ENCODE measurements at regions not wholly inside any gene's neighbourhood (a gene's known extent, or its start where the extent isn't known, plus 50 kb on each side); places are given as distances from the start of the nearest gene placed in this dataset.

- ChIA-PET POLR2A (no interaction called here), CTCF (no interaction called here)
- no peak overlapping the region for H3K4me3 Mint-ChIP-seq
- DNase-seq (ENCODE audit: low spot score) (no peak), ATAC-seq (no peak)
- H3K36me3 Mint-ChIP-seq: no peaks in the 10 kb centered on the region
- no peak overlapping the region for H3K27ac Mint-ChIP-seq
- H3K9me3 Mint-ChIP-seq: peaks cover 4% of the 10 kb centered on the region
- H3K27me3 Mint-ChIP-seq (ENCODE audit: low read depth): no peaks in the 10 kb centered on the region; the same call in 1 of the 2 replicates
- H3K4me1 Mint-ChIP-seq: no peaks in the 10 kb centered on the region
- TF ChIP-seq CTCF (IDR thresholded peaks at IDR 0.05): no peak
Measured at GRCh38 chr21:36557316-36557715, 77.4 kb upstream of the CLDN14 start.

- H3K27me3 Mint-ChIP-seq (ENCODE audit: low read depth): no peaks in the 10 kb centered on the region; the same call in none of the 2 replicates
Measured at GRCh38 chr21:36560933-36561575, 81.1 kb upstream of the CLDN14 start.

GRCh38 chr21:36563341-36563926 is 83.5 kb upstream of the CLDN14 start:
- ChIA-PET POLR2A (no interaction called here), CTCF (no interaction called here)
- DNase-seq (ENCODE audit: low spot score) (no peak), ATAC-seq (no peak)
- TF ChIP-seq RORB (CRISPR knock-in tag; IDR thresholded peaks at IDR 0.05): no peak
- no peak for TF ChIP-seq JAZF1 (CRISPR knock-in tag; IDR thresholded peaks at IDR 0.05)
- 0 out of 2 replicates have a peak, but pooled peaks cover 3% of the 10 kb centered on the region for H3K36me3 Mint-ChIP-seq
- H3K27me3 Mint-ChIP-seq (ENCODE audit: low read depth): no peaks in the 10 kb centered on the region; the same call in none of the 2 replicates
- peaks cover 13% of the 10 kb centered on the region for H3K9me3 Mint-ChIP-seq
- no peaks in the 10 kb centered on the region for H3K4me1 Mint-ChIP-seq
- H3K4me3 Mint-ChIP-seq: no peak overlapping the region
- no peak overlapping the region for H3K27ac Mint-ChIP-seq

More at GRCh38 chr21:36560933-36561575, 81.1 kb upstream of the CLDN14 start:
- Mint-ChIP-seq H3K4me1 (no peaks in the 10 kb centered on the region), H3K9me3 (peaks cover 18% of the 10 kb centered on the region), H3K4me3 (no peak overlapping the region), H3K27ac (no peak overlapping the region), H3K36me3 (0 out of 2 replicates have a peak, but pooled peaks cover 3% of the 10 kb centered on the region)
- no peak for ATAC-seq
- POLR2A ChIA-PET: no interaction called here
- DNase-seq (ENCODE audit: low spot score): no peak
- TF ChIP-seq NR1H2 (CRISPR knock-in tag; IDR thresholded peaks at IDR 0.05) (no peak), ATF1 (CRISPR knock-in tag; IDR thresholded peaks at IDR 0.05) (no peak), NFATC4 (CRISPR knock-in tag; IDR thresholded peaks at IDR 0.05) (no peak), ZNF121 (CRISPR knock-in tag; IDR thresholded peaks at IDR 0.05) (no peak), KAT7 (CRISPR knock-in tag; IDR thresholded peaks at IDR 0.05; ENCODE audit: borderline replicate concordance) (no peak), ZNF671 (CRISPR knock-in tag; IDR thresholded peaks at IDR 0.05) (no peak), SP1 (CRISPR knock-in tag; conservative IDR thresholded peaks at IDR 0.05) (no peak), ZNF232 (CRISPR knock-in tag; IDR thresholded peaks at IDR 0.05) (no peak), RELA (CRISPR knock-in tag; IDR thresholded peaks at IDR 0.05; ENCODE audit: borderline replicate concordance) (no peak), NFE2L1 (CRISPR knock-in tag; IDR thresholded peaks at IDR 0.05) (no peak), JAZF1 (CRISPR knock-in tag; IDR thresholded peaks at IDR 0.05) (no peak), PREB (CRISPR knock-in tag; IDR thresholded peaks at IDR 0.05; ENCODE audit: borderline replicate concordance) (no peak), PRDM15 (CRISPR knock-in tag; IDR thresholded peaks at IDR 0.05) (no peak)
- CTCF ChIA-PET: no interaction called here

Data from WTC11 (cell line).